K562 (cell line): ENCODE measurements at regions not wholly inside any gene's neighbourhood (a gene's known extent, or its start where the extent isn't known, plus 50 kb on each side); places are given as distances from the start of the nearest gene placed in this dataset.

Source experiments
- ARID3B ChIP-seq: fragments of 250-450 bp; sonication (Bioruptor Pico); IDR thresholded peaks from 2 replicates; pipeline ENCODE4 v1.4.0; 2020; ENCODE audit warnings: borderline replicate concordance
- ATF4 ChIP-seq: fragments of 450-650 bp; formaldehyde crosslinking; IDR thresholded peaks from 2 replicates; pipeline ENCODE4 v1.4.0; 2022; ENCODE audit warnings: mild to moderate bottlenecking, moderate library complexity
- CEBPG ChIP-seq, 3 experiments: fragments of 200-800 bp in 1 of 3; sonication (Bioruptor generic) in 1 of 3; sonication (generic) in 1 of 3; formaldehyde crosslinking in 1 of 3; IDR thresholded peaks in 2 of 3; conservative IDR thresholded peaks in 1 of 3; 2 replicates each; pipeline versions ENCODE4 v1.6.1 to v1.8.0; 2016 to 2022; ENCODE audit warnings: missing compliant biosample characterization in 2 of 3, missing genetic modification characterization in 2 of 3, mild to moderate bottlenecking in 1 of 3, missing genetic modification reagents in 1 of 3
- KLF16 ChIP-seq: IDR thresholded peaks from 2 replicates; pipeline ENCODE4 v1.6.1; 2016; ENCODE audit warnings: antibody characterized with exemption
- MEIS2 ChIP-seq: fragments of 450-650 bp; IDR thresholded peaks from 2 replicates; pipeline ENCODE4 v1.6.1; 2014; ENCODE audit warnings: mild to moderate bottlenecking; ENCODE audit not compliant: partially characterized antibody
- NR2C1 ChIP-seq, 2 experiments: fragments of 450-650 bp; IDR thresholded peaks; 2 replicates each; pipeline ENCODE4 v1.6.1; 2017; ENCODE audit warnings: mild to moderate bottlenecking in 2 of 2, antibody characterized with exemption in 1 of 2, inconsistent platforms in 1 of 2, missing compliant biosample characterization in 1 of 2, missing genetic modification characterization in 1 of 2
- PBX2 ChIP-seq, 2 experiments: IDR thresholded peaks in 1 of 2; conservative IDR thresholded peaks in 1 of 2; 2 replicates each; pipeline ENCODE4 v1.6.1; 2016; ENCODE audit warnings: low read depth in 2 of 2, mild to moderate bottlenecking in 1 of 2, missing compliant biosample characterization in 1 of 2, missing genetic modification characterization in 1 of 2, moderate library complexity in 1 of 2
- PHB2 ChIP-seq: fragments of 450-650 bp; IDR thresholded peaks from 2 replicates; pipeline ENCODE4 v1.6.1; 2017; ENCODE audit warnings: low read depth
- RBM22 ChIP-seq: fragments of 200-400 bp; formaldehyde crosslinking; IDR thresholded peaks from 2 replicates; pipeline ENCODE4 v1.6.1; 2018; ENCODE audit warnings: low read length, low read depth; ENCODE audit not compliant: poor library complexity, severe bottlenecking
- SIX5 ChIP-seq, 2 experiments: IDR thresholded peaks; 2 replicates each; pipeline ENCODE4 v1.6.1; 2011; ENCODE audit warnings: low read length in 2 of 2, borderline replicate concordance in 1 of 2, low read depth in 1 of 2, mild to moderate bottlenecking in 1 of 2, moderate library complexity in 1 of 2; ENCODE audit not compliant: insufficient read depth in 1 of 2
- SMAD3 ChIP-seq: fragments of 450-650 bp; formaldehyde crosslinking; conservative IDR thresholded peaks from 2 replicates; pipeline ENCODE4 v1.4.0; 2020; ENCODE audit warnings: mild to moderate bottlenecking
- TCFL5 ChIP-seq: fragments of 250-450 bp; sonication (Bioruptor Pico); conservative IDR thresholded peaks from 2 replicates; pipeline ENCODE4 v1.6.1; 2021; ENCODE audit warnings: mild to moderate bottlenecking, moderate library complexity, matching md5 sums
- TEAD4 ChIP-seq, 2 experiments: sonication (generic) in 1 of 2; formaldehyde crosslinking in 1 of 2; IDR thresholded peaks; 2 replicates each; pipeline versions ENCODE4 v1.6.1 to v1.8.0; 2012 to 2022; ENCODE audit warnings: borderline replicate concordance in 1 of 2, inconsistent platforms in 1 of 2, low read length in 1 of 2, mild to moderate bottlenecking in 1 of 2, missing genetic modification reagents in 1 of 2
- ZNF143 ChIP-seq: sonication (generic); formaldehyde crosslinking; IDR thresholded peaks from 2 replicates; pipeline ENCODE4 v1.9.0; 2022; ENCODE audit warnings: mild to moderate bottlenecking, missing genetic modification reagents
- ZNF436 ChIP-seq: fragments of 250-450, 450-650 bp; sonication (Bioruptor Pico); formaldehyde crosslinking; IDR thresholded peaks from 2 replicates; pipeline ENCODE4 v1.7.0; 2020; ENCODE audit warnings: mild to moderate bottlenecking
- ZSCAN32 ChIP-seq: fragments of 450-650 bp; formaldehyde crosslinking; IDR thresholded peaks from 2 replicates; pipeline ENCODE4 v1.4.0; 2020; ENCODE audit warnings: mild to moderate bottlenecking, moderate library complexity

DNA sequence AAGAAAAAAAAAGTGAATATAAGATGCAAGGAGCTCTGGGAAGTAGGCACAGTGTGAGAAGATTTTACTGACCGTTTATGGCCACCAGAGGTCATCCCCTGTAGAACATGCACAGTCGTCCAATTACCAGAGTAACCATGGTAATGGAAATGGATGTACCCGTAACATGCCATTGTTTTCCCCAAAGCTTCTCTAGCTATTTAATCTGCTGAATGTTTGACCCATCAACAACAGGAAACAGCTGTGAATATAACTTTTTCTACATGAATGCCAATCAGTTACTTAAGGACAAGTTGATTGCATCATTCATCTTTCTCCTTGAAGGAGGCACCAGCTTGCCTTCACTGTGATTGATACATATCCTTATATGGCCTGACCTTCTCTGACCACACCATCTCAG is 1967.0 kb upstream of the CDH9 start (continued):
- TF ChIP-seq PBX2 (CRISPR knock-in tag; IDR thresholded peaks at IDR 0.05; ENCODE audit: low read depth) (no peak), PBX2 (tag; conservative IDR thresholded peaks at IDR 0.05; ENCODE audit: low read depth) (peak; percentile 63), TCFL5 (no peak), CEBPG (CRISPR knock-in tag; IDR thresholded peaks at IDR 0.05) (peak; percentile 70), CEBPG (tag; conservative IDR thresholded peaks at IDR 0.05 in 1 of 2, IDR thresholded peaks at IDR 0.05 in 1 of 2) (peak; percentile 93 to 94), TEAD4 (IDR thresholded peaks at IDR 0.05; ENCODE audit: low read length) (no peak), TEAD4 (CRISPR knock-in tag; IDR thresholded peaks at IDR 0.05; ENCODE audit: borderline replicate concordance) (no peak), ZNF143 (CRISPR knock-in tag) (no peak), ZSCAN32 (CRISPR knock-in tag) (peak; percentile 84), ATF4 (CRISPR knock-in tag) (peak; percentile 87), MEIS2 (peak; percentile 45), SIX5 (IDR thresholded peaks at IDR 0.05; ENCODE audit: borderline replicate concordance in 1 of 2, insufficient read depth in 1 of 2, low read depth in 1 of 2, low read length in 2 of 2) (no peak), KLF16 (no peak), SMAD3 (no peak), NR2C1 (IDR thresholded peaks at IDR 0.05) (no peak), NR2C1 (tag; IDR thresholded peaks at IDR 0.05) (0 out of 2 replicates have a peak, but pooled peaks have one; percentile 18), ZNF436 (no peak), RBM22 (no peak), ARID3B (CRISPR knock-in tag) (no peak), PHB2 (no peak)
